ENCODE measurements at regions not wholly inside any gene's neighbourhood (a gene's known extent, or its start where the extent isn't known, plus 50 kb on each side); places are given as distances from the start of the nearest gene placed in this dataset.
"Not testable (repeated sequence)": the region's sequence is repeated elsewhere in the genome, so short reads cannot be mapped to it uniquely, and the experiment has no call there.

GRCh38 chr3:191927183-191927817 is 466.3 kb downstream of the PYDC2 start:
- TF ChIP-seq, protein P1, sequence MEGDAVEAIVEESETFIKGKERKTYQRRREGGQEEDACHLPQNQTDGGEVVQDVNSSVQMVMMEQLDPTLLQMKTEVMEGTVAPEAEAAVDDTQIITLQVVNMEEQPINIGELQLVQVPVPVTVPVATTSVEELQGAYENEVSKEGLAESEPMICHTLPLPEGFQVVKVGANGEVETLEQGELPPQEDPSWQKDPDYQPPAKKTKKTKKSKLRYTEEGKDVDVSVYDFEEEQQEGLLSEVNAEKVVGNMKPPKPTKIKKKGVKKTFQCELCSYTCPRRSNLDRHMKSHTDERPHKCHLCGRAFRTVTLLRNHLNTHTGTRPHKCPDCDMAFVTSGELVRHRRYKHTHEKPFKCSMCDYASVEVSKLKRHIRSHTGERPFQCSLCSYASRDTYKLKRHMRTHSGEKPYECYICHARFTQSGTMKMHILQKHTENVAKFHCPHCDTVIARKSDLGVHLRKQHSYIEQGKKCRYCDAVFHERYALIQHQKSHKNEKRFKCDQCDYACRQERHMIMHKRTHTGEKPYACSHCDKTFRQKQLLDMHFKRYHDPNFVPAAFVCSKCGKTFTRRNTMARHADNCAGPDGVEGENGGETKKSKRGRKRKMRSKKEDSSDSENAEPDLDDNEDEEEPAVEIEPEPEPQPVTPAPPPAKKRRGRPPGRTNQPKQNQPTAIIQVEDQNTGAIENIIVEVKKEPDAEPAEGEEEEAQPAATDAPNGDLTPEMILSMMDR (IDR thresholded peaks at IDR 0.05; ENCODE audit: low read depth, low read length) = not testable (repeated sequence)
- TF ChIP-seq EZH2phosphoT487 (IDR thresholded peaks at IDR 0.05; ENCODE audit: low read depth) = not testable (repeated sequence)

Data from OCI-LY3 (cell line).